PC-9 (cell line): ENCODE measurements at regions not wholly inside any gene's neighbourhood (a gene's known extent, or its start where the extent isn't known, plus 50 kb on each side); places are given as distances from the start of the nearest gene placed in this dataset.

Source experiments
- BruUV-seq: library from RNA; stranded (reverse); fragments of 400-500 nt; replicated peaks from 2 replicates; lab custom pipeline; 2021; lab: Mats Ljungman, UMichigan
- CTCF ChIA-PET: fragments of 300-600 bp; sonication (Branson Sonifier 250); formaldehyde crosslinking; loops from one replicate; lab custom pipeline; 2022; ENCODE audit warnings: antibody characterized with exemption; lab: Charles Lee
- POLR2A ChIA-PET: fragments of 300-600 bp; sonication (Branson Sonifier 250); formaldehyde crosslinking; loops from one replicate; lab custom pipeline; 2022; ENCODE audit warnings: antibody characterized with exemption; ENCODE audit not compliant: unreplicated experiment; lab: Charles Lee
- DNase-seq, 2 experiments: peaks; one replicate each; pipeline versions ENCODE4 v3.0.0 to v3.0.0-alpha.2; 2015 to 2022; ENCODE audit warnings: mixed read lengths in 1 of 2
- H2AFZ ChIP-seq: fragments of 200-600 bp; sonication (generic); 2 replicates; pipeline ENCODE4 v1.8.1; 2017; ENCODE audit warnings: antibody characterized with exemption
- H3F3A ChIP-seq: fragments of 200-600 bp; sonication (generic); 2 replicates; pipeline ENCODE4 v1.8.1; 2017; ENCODE audit warnings: antibody characterized with exemption, mild to moderate bottlenecking, low read depth; ENCODE audit not compliant: insufficient read depth
- H3K27ac ChIP-seq: fragments of 200-600 bp; sonication (generic); 2 replicates; pipeline ENCODE4 v1.6.1; 2016; ENCODE audit warnings: mixed run types
- H3K27me3 ChIP-seq: fragments of 200-600 bp; sonication (generic); 2 replicates; pipeline ENCODE4 v1.6.1; 2016; ENCODE audit warnings: low read depth, mixed run types; ENCODE audit not compliant: insufficient read depth
- H3K36me3 ChIP-seq: fragments of 200-600 bp; sonication (generic); 2 replicates; pipeline ENCODE4 v1.6.1; 2016; ENCODE audit warnings: low read depth, mixed run types
- H3K4me1 ChIP-seq: fragments of 200-600 bp; sonication (generic); replicated peaks from 2 replicates; pipeline ENCODE4 v1.6.1; 2016; ENCODE audit warnings: mixed run types; ENCODE audit not compliant: insufficient read depth
- H3K4me2 ChIP-seq: fragments of 200-600 bp; sonication (generic); 2 replicates; pipeline ENCODE4 v1.6.1; 2017; ENCODE audit warnings: mixed run types
- H3K4me3 ChIP-seq: fragments of 200-600 bp; sonication (generic); 2 replicates; pipeline ENCODE4 v1.6.1; 2016; ENCODE audit warnings: mixed run types
- H3K79me2 ChIP-seq: fragments of 200-600 bp; sonication (generic); 2 replicates; pipeline ENCODE4 v1.6.1; 2017; ENCODE audit warnings: low read depth, mixed run types
- H3K9me2 ChIP-seq: fragments of 200-600 bp; sonication (generic); 2 replicates; pipeline ENCODE4 v1.8.1; 2017; ENCODE audit warnings: mild to moderate bottlenecking; ENCODE audit not compliant: insufficient read depth
- H3K9me3 ChIP-seq: fragments of 200-600 bp; sonication (generic); 2 replicates; pipeline ENCODE4 v1.8.1; 2016; ENCODE audit warnings: low read depth; ENCODE audit not compliant: insufficient read depth
- H4K20me1 ChIP-seq: fragments of 200-600 bp; sonication (generic); 2 replicates; pipeline ENCODE4 v1.8.1; 2017; ENCODE audit not compliant: insufficient read depth
- CTCF ChIP-seq: fragments of 200-600 bp; sonication (generic); conservative IDR thresholded peaks from 2 replicates; pipeline ENCODE4 v1.6.1; 2017; ENCODE audit warnings: mixed run types, antibody characterized with exemption, mild to moderate bottlenecking, moderate library complexity
- EZH2 ChIP-seq: fragments of 200-600 bp; sonication (generic); IDR thresholded peaks from 2 replicates; pipeline ENCODE4 v1.8.0; 2017; ENCODE audit warnings: antibody characterized with exemption, low read depth
- intact Hi-C: fragments of 100-400 bp; cut with micrococcal nuclease; formaldehyde crosslinking; loops from one replicate; pipeline ENCODE4 v1.10.0; 2022; ENCODE audit not compliant: unreplicated experiment

- TF ChIP-seq CTCF: no peak
- no peak for TF ChIP-seq EZH2
- CTCF ChIA-PET: interaction anchor here (0.6 kb wide), 1 partner anchor 238 kb away, joined by 3 read pairs; no protein-coding TSS in a partner anchor
- H3K4me1 ChIP-seq: no peaks in the 10 kb centered on the region
- H3K4me2 ChIP-seq: no peak overlapping the region
- no peaks in the 10 kb centered on the region for H3K79me2 ChIP-seq
- no peak overlapping the region for H3K4me3 ChIP-seq
- no peak overlapping the region for H3K27ac ChIP-seq
- intact Hi-C loops: no loop called here
- H3K36me3 ChIP-seq: no peaks in the 10 kb centered on the region
- H3K9me2 ChIP-seq: no peaks in the 10 kb centered on the region
- H3K9me3 ChIP-seq: 0 out of 2 replicates have a peak, but pooled peaks cover 3% of the 10 kb centered on the region
- H3K27me3 ChIP-seq: peaks cover 17% of the 10 kb centered on the region
- no peak overlapping the region for H2AFZ ChIP-seq
- POLR2A ChIA-PET: no interaction called here
- DNase-seq: no peak
- no TSS peak for BruUV-seq
- H3F3A ChIP-seq: no peaks in the 10 kb centered on the region
- H4K20me1 ChIP-seq: no peaks in the 10 kb centered on the region
These were observed 72.1 kb upstream of the ZNF236 start for GRCh38 chr18:76750269-76750668.

DNA sequence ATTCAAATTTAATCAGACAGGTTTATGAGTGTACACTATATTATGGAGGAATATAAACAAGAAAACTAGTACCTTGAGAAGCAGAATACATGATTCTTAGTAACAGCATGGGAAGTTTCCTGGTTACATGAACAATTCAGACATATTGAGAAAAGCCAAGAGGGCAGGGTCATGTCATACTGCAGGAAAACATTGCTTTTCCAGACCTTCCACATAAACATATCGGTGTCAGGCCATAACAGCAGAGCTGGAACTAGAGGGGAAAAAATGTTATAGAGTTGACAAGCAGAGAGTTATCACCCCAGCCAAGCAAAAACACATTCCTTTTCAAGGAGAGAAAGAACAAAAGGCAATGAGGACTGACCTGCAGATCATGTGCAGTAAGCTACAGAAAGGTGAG is 74.7 kb upstream of the ZNF236 start:
- no peak for DNase-seq
- Histone ChIP-seq H3K4me3 (no peak overlapping the region), H3K9me2 (no peaks in the 10 kb centered on the region), H2AFZ (no peak overlapping the region), H3K36me3 (no peaks in the 10 kb centered on the region), H3K4me2 (no peak overlapping the region), H3K9me3 (0 out of 2 replicates have a peak, but pooled peaks cover 3% of the 10 kb centered on the region), H3K27me3 (peaks cover 28% of the 10 kb centered on the region), H3K79me2 (no peaks in the 10 kb centered on the region), H3K4me1 (no peaks in the 10 kb centered on the region), H3K27ac (no peak overlapping the region), H3F3A (no peaks in the 10 kb centered on the region), H4K20me1 (no peaks in the 10 kb centered on the region)
- no TSS peak for BruUV-seq
- intact Hi-C loops: no loop called here
- TF ChIP-seq EZH2 (no peak), CTCF (no peak)
- CTCF ChIA-PET: no interaction called here
- POLR2A ChIA-PET: no interaction called here

GRCh38 chr18:76741346-76741745 is 81.0 kb upstream of the ZNF236 start:
- Histone ChIP-seq H3K4me1 (peaks cover 10% of the 10 kb centered on the region), H3K27me3 (peaks cover 25% of the 10 kb centered on the region), H3K9me3 (no peaks in the 10 kb centered on the region; the same call in 1 of the 2 replicates), H2AFZ (no peak overlapping the region), H3K4me2 (no peak overlapping the region), H3K9me2 (no peaks in the 10 kb centered on the region), H3F3A (no peaks in the 10 kb centered on the region), H4K20me1 (no peaks in the 10 kb centered on the region), H3K27ac (no peak overlapping the region), H3K4me3 (no peak overlapping the region), H3K79me2 (no peaks in the 10 kb centered on the region), H3K36me3 (no peaks in the 10 kb centered on the region)
- no TSS peak for BruUV-seq
- ChIA-PET CTCF (no interaction called here), POLR2A (no interaction called here)
- no peak for TF ChIP-seq EZH2
- TF ChIP-seq CTCF: no peak
- DNase-seq: no peak
- intact Hi-C loops: no loop called here
